HG03460 (cell line): ENCODE measurements at regions not wholly inside any gene's neighbourhood (a gene's known extent, or its start where the extent isn't known, plus 50 kb on each side); places are given as distances from the start of the nearest gene placed in this dataset.

Experiments used
- ATAC-seq: cut with Tn5 transposase; IDR thresholded peaks from one replicate; pipeline ENCODE4 v1.9.1; 2021; ENCODE audit not compliant: unreplicated experiment

DNA sequence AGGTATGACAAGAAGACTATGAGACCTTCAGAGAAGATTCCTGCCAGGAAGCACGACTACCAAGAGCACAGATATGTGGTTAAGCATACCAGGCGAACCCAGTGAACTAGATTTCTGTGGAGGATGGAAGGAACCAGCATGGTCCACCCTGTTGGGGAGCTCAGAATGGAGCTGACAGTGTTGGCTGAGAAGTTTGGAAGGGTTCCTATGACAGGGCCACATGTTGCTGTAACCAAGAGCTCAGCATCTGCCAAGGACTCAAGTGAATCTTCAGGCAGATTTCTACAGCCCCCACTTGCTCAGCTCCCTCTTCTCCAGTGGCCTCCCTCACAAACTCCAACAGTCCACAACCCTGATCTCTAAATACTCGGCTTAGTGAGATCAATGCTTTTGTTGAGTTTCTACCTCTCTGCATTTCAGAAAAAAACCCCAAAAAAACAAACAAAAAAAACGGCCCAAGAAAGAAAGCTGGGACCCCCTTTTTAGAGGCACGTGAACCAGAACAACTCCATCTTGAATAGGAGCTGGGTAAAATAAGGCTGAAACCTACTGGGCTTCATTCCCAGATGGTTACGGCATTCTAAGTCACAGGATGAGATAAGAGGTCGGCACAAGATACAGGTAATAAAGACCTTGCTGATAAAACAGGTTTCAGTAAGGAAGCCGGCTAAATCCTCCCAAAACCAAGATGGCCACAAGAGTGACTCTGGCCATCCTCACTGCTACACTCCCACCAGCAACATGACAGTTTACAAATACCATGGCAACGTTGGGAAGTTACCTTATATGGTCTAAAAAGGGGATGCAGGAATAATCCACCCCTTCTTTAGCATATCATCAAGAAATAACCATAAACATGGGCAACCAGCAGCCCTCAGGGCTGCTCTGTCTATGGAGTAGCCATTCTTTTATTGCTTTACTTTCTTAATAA, 691.1 kb downstream of the UQCRFS1 start:
- ATAC-seq: no peak

DNA sequence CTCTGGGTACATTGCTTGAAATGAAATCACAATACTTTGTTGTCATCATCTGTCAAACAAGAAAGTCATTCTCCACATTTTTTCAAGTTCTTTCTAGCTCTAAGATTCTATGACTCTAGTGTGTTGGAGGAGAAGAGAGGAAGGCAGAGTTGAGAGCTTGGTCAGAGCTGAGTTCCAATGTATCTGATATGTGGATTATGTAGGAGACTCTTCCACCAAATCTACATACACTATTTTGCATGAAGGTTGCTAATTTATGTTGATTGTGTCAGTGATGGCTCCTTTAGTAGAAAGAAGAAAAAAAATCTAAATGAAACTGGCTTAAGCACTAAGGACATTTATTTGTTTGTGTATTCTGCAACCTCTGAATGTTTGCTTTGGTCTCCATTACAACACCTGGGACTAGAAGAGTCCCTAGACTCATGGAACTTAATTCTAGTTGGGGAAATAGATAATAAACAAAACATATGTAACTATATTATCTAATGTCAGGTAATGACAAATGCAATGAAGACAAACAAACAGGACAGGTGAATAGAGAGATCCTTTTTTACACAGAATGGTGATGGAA, 691.9 kb downstream of the UQCRFS1 start:
- ATAC-seq: no peak

DNA sequence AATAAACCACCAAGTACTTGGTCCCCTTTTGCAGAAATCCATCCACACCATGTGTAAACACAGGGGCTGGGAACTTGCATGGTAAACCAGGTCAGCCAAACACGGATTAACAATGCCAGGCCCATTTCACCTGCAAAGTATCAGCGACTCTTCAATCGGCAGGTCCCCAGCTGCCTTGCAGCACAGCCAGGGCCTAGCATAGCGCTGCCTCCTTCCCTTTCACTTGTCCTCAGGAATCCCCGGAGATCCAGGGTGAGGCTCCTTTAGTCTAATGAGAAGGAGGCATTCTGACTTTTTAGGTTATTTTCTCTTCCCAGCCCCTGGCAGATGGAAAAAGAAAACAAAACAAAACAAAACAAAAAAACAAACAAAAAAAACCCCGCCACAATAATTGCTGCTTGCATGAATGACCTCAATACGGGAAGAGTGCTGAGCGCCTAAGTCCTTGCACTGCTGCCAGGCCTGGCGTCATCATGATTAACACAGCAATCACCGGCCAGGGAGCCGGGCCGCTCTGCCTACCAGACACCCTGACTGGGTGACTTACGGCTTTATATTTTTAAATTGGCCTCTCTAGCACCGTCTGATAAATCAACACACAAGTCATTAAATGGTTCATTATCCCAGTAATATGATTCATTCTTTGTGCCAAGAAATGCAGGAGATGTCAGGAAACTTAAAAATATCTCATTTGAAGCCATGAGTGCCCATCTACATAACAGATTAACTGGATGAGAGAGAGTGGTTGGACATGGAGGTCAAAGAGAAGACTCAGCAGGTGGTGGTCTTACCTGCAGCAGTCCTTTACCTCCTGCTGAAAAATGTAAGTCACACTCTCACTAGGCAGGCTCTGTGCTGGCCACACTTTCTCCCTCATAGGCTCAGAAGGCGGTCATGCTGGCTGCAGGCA, 692.7 kb downstream of the UQCRFS1 start:
- ATAC-seq: no peak

DNA sequence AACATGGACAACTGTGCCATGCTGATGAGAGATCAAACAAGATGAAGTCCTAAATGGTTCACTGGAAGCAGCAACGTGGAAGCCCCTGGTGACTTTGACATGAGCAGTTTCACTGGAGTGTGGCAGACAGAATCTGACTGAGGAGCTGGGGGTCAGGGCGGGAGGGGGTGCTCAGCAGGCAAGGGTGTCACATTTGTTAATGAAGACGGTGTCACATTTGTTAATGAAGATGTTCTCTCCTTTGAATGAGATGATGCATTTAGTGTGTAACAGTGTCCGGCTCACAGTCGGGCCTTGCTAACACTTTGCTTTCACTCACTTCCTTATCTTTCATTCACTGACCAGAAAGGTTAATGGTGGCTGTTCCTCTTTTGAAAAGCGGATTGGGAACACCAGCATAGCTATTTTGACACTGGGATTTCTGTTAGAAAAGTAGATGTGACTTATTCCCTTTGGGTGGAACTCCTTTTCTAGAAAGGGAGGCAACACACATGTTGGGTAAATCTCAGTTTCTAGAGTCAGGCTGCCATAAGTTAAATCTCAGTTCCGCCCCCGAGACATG, 693.7 kb downstream of the UQCRFS1 start:
- no peak for ATAC-seq

DNA sequence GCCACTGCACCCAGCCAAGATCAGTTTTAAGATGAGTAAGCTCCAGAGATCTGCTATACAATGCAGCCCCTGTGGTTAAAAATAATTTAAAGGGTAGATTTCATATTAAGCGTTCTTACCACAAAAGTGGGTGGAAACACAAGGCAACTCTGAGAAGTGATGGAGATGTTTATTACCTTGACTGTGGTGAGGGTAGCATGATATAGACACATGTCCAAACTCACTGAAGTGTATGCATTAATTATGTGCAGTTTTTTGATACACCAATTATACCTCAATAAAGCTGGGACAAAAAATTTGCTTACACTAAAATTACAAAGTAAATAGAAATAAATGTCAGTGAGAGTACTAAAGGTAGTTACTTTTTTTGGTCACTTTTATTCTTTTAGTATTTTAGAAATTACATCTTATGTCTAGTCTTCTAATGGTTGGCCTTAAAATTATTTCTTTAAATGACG, 696.5 kb downstream of the UQCRFS1 start:
- ATAC-seq: no peak

DNA sequence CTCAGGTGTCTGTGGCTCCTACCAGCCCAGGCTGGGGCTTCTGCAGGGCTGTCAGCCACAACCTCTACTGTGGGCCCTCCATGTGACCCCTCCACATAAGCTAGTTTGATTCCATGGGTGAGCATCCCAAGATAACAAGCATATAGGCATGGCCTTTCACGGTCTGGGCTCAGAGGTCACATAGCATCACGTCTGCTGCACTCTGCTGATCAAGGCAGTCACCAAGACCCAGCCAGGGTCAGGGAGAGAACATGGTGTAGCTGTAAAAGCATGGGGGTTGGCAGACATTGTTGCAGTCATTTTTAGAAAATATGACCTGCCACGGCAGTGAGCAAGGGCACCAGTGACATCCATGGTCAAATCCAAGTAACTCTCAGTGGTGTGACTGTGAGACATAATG, 698.8 kb downstream of the UQCRFS1 start:
- ATAC-seq: no peak

DNA sequence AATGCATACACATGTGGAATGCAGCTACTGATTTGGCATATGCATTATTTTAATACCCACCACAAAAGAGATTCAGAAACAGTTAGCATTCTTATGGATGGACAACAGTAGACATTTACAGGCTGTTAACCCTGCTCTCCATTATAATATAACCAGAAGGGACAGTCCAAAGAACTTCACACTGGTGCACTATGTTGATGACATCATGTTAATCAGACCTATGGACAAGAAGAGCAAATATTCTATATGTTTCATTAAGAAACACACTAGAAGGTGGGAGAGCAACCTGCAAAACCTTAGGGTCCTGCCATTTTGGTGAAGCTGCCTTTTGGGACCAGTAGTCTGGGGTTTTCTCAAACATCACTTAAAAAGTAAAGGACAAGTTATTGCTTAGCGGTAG, 701.3 kb downstream of the UQCRFS1 start:
- ATAC-seq: no peak

DNA sequence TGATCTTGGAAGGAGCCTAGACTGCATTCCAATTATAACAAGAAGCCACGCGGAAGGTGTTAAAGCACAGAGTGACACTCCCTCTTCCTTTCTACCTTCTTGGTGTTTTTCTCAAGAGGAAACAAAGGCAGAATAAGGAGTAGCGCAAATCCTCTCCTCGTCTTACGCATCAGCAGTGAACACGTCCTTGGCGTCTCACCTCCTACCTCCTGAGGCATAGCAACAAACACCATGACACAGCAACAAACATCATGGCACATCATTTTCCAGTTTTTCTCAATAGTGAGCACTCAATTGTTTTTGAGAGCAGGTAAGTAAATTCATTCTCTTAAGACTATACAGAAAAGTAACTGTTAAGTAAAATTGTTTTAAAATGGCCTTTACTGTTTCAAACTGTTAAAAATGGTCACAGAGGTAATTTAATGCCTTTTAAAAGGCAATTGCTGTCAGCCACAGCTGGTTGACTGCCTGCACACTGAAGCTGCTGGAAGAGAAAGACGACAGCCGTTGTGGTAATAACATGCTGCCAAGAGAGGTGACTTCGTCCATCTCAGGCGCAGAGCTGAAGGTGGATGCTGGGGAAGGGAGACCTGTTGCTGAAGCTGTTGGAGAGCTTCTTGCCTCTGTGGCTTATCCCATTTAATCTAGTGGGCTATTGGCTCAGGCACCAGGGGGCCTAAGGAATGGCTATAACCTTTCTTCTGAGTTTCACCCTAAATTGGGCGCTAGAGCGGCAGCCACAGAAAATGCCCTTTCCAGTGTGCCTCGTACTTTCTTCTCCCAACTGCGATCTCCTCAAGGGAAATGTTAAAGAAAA, 703.7 kb downstream of the UQCRFS1 start:
- ATAC-seq: no peak

DNA sequence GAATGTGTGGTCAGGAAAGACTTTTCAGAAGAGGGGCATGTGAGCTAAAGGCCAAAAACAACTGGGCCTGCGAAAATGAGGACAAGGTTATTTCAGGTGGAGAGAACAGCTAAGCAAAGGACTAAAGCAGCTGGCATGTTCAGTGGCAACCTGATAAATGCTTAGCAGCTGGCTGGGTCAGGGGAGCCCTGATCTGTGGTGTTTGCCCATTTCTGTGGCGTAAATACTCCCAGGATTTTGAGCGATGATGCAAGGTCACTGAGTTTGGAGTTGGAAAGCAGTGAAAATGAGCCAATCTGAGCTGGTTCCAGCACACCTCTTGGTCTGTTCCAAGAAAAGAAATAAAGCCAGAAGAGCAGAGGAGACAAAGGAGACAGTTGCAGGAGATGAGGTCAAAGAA, 704.3 kb downstream of the UQCRFS1 start:
- no peak for ATAC-seq

DNA sequence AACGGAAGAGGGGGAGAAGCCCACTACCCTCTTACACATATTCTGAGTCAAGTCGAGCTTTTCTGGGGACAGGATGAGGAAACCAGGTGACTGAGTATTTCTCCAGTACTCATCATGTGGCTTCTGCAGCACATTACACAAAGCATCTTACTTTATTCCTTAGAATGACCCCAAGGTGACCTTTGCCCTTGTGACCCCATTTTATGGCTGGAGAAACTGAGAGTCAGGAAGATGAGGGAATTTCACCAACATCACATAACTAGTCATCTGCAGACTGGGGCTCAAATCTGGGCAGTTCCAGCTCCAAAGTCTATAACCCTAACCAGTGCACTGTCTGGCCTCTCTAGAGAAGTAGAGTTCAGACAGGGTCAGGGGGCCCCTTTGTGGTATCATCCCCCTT, 707.0 kb downstream of the UQCRFS1 start:
- ATAC-seq: no peak

DNA sequence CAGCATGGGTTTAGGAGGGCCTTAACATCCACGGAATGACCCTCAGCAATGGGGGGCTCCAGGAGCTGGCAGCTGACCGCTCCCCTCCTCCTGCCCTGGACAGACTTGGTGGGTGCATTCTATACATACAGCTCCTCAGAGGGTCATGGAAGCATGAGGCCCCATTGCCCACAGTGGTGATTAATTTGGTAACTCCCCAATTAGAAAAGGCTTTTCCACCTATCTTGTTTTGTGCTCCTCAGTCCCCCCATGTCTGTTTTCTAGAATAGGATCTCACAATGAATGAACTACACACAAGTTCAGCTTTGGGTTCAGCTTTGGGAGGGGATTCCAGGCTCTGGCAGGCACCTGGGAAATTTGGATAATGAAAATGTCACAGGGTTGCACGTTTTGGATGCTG, 707.8 kb downstream of the UQCRFS1 start:
- ATAC-seq: no peak

DNA sequence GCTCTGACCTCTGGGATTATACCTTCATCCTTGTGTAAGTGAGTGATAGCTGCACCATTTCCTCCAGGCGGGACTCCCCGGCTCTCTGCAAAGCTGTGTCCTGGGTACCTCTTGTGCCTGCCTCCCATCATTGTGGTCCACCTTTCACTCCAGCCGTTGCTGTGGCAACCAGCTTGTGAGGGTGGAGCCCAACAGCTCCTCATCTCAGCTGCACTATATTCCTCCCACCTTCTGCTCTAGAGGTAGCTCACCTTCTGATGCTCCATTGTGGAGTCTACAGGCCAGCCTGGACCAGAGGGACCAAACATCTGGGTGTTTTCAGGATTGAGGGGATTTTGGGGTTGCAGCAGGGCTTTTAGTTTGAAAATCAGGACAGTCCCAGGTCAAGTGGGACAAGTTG, 708.2 kb downstream of the UQCRFS1 start:
- no peak for ATAC-seq

DNA sequence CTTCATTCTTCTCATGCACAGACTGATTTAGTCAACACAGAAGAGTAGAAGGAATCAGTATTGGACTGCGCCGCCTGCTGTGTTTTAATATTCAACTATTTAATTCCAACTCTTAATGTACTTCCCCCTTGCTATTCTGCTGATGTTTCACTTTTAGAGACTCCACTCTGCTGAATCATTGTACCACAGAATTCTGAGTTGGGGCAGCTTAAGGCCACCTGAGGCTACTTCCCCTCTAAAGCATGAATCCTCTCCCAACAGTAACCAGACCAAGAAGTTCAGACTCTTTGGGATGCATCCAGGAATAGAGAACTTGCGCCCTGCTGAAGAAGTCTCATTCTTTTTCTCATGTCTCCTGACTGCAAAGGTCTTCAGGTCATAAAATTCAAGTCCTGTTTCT, 708.8 kb downstream of the UQCRFS1 start:
- ATAC-seq: no peak

DNA sequence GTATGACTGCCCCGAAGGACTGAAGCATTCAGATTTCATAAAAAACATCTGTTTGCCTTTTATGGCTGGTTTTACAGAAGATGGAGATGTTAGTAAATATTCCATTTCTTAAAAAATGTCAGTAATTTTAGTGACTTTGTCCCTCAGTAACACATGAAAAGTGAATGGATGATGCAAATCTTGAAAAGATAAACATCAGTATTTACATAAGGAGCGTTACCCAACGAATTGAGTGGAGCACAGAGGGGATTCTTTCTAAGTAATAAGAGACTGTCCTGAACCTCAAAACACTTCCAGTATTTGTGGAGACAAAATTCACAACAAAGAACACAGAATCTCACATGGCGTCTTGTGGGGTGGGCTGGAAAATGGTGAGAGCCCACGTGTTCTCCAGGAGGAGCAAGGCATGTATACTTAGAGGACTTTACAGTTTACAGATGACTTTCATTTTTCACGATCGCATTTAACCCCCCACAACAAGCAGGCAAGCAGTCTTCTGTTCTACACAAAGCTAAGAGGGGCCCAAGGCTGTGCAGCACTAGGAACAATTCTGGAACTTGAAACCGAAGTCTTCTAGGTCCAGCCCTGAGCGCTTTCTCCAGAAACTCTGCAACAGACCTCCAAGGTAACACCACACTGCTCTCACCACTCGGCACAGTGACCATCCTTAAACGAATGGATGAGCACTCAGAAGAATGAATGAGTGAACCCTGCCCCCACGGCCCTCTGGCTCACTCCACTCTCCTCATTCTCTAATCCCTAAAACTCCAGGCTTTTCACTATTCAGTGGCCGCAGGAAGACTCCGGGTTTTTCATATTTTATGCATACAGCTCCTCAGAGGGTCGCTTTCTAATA, 709.8 kb downstream of the UQCRFS1 start:
- ATAC-seq: no peak

DNA sequence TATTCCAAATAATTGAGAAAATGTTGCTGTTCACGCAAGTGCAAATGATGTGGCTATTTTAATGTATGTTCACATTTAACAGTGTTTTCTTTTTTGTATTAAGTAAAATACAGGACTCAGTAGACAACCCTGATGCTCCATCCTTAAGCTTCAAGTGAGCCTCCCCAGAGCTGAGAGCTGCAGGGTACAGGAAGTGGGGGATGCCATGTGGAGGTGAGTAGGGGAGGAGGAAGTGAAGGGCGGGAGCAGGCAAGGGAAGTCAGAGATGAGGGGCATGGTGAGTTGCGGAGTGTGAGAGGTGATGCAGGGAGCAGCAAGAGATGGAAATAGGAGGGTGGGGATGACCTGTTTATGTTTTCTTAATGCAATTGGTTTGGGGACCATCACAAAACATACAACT, 711.0 kb downstream of the UQCRFS1 start:
- ATAC-seq: no peak

DNA sequence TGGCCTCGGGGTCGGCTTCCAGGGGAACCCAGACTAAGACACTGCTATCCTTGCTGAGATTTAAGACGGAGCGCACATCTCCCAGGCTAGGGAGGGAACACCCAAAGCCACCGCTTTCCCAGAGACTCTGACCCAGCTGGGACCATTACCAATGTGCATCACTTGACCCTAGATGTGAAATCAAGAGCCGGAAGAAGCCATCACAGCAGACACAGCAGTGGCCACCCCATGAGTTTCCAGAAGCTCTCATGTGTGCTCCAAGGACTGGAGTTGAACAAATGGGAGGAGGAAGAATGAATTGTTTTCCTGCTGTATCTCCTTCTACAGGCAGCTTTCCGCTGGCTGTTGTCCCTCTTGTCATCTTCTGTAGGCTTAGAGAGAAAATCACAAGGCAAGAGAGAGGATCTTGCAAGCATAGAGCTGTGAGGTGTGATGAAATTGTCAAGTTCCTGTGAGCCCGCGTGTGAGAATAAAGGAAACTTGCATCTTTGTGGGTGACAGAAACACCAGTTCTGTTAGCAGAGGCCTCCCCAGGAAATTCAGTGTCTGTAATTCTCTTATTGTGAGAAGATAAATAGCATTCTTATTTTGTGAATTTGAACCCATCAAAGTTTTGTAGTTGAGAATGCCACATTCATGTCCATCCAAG, 711.8 kb downstream of the UQCRFS1 start:
- ATAC-seq: no peak

DNA sequence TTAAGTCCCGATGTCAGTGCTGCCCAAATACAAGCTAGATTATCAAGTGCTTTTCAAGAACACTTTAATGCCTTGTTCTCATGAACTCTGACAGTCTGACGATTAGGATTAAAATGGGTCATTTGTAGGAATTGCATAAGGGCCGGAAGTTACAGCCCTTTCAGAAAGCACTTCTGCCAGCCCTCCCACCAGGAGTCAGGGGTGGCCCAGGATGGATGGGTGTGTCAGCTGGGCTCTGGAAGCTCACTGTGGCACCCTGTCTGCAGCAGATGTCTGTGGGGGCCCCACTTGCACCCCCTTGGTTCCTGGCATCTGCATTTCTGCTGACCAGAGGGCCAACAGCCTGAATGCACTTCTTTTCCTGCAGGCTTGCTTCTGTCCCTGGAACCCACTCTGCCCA, 712.7 kb downstream of the UQCRFS1 start:
- ATAC-seq: no peak

DNA sequence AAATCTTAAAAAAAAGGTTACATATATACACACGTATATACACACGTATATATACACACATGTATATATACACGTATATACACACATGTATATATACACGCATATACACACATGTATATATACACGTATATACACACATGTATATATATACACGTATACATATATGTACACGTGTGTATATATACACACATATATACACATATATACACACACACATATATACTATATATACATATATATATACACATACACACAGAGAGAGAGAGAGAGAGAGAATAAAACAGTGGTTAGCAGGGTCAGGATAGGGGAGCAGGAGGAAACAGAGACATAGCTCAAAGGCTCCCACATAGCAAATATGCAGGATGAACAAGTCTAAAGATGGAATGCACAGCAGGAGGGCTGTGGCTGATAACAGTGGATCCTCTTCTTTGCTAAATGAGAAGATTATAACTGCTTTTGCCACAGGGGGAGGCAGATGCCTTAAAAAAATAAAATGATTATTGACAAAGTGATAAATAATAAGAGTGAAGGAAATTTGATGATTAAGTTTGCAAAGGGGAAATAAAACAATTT, 714.5 kb downstream of the UQCRFS1 start:
- no peak for ATAC-seq

DNA sequence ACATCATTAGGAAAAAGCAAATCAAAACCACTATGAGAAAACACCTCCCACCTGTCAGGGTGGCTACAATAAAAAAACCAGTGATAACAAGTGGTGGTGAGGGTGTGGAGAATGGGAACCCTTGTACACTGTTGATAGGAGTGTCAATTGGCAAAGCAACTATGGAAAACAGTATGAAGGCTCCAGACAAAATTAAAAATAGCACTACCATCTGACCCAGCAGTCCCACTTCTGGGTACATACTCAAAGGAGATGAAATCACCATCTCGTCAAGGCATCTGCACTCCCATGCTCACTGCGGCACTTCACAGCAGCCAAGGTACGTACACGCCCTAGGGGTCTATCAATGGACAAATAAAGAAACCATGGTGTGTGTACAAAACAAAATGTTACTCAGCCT, 715.1 kb downstream of the UQCRFS1 start:
- ATAC-seq: no peak
